CD14-positive monocyte (primary cell): ENCODE measurements at regions not wholly inside any gene's neighbourhood (a gene's known extent, or its start where the extent isn't known, plus 50 kb on each side); places are given as distances from the start of the nearest gene placed in this dataset.

Source experiments
- DNase-seq, 3 donors: peaks; one replicate each; pipeline ENCODE4 v3.0.0-alpha.2; 2011 to 2022
- H2AFZ ChIP-seq: 2 replicates; pipeline ENCODE4 v1.6.0; 2012; ENCODE audit warnings: mild to moderate bottlenecking, low read depth, low read length, inconsistent platforms; ENCODE audit not compliant: insufficient read depth, poor library complexity, severe bottlenecking
- H3K27ac ChIP-seq, 2 donors: 1 replicate in 1 of 2; 2 replicates in 1 of 2; pipeline ENCODE4 v1.5.1; 2012 to 2013; ENCODE audit warnings: low read length in 2 of 2, control low read depth in 1 of 2, inconsistent platforms in 1 of 2, low read depth in 1 of 2, mild to moderate bottlenecking in 1 of 2
- H3K27me3 ChIP-seq, 2 donors: one replicate each; pipeline versions ENCODE4 v1.6.0 to v1.6.1; 2011 to 2013; ENCODE audit warnings: low read length in 2 of 2; ENCODE audit not compliant: control insufficient read depth in 2 of 2, insufficient read depth in 2 of 2
- H3K36me3 ChIP-seq, 2 donors: replicated peaks in 1 of 2; 1 replicate in 1 of 2; 2 replicates in 1 of 2; pipeline versions ENCODE4 v1.5.1 to v1.6.1; 2012 to 2013; ENCODE audit warnings: low read length in 2 of 2, control low read depth in 1 of 2, inconsistent platforms in 1 of 2, mild to moderate bottlenecking in 1 of 2; ENCODE audit not compliant: insufficient read depth in 2 of 2, control insufficient read depth in 1 of 2
- H3K4me1 ChIP-seq, 2 donors: 1 replicate in 1 of 2; 2 replicates in 1 of 2; pipeline versions ENCODE4 v1.5.1 to v1.6.1; 2012 to 2013; ENCODE audit warnings: low read length in 2 of 2, control low read depth in 1 of 2, inconsistent platforms in 1 of 2, mild to moderate bottlenecking in 1 of 2, moderate library complexity in 1 of 2; ENCODE audit not compliant: insufficient read depth in 2 of 2, control insufficient read depth in 1 of 2
- H3K4me2 ChIP-seq: replicated peaks from 2 replicates; pipeline ENCODE3; 2012; ENCODE audit warnings: low read length, moderate library complexity, mild to moderate bottlenecking; ENCODE audit not compliant: poor library complexity, severe bottlenecking; ENCODE audit errors: extremely low read depth
- H3K4me3 ChIP-seq, 3 experiments: fragments of 200-600 bp in 1 of 3; sonication (generic) in 1 of 3; replicated peaks in 1 of 3; 1 replicate in 2 of 3; 2 replicates in 1 of 3; pipeline ENCODE4 v1.5.1; 2011 to 2013; ENCODE audit warnings: low read length in 3 of 3, mild to moderate bottlenecking in 3 of 3, control low read depth in 2 of 3, low read depth in 2 of 3, inconsistent platforms in 1 of 3, moderate library complexity in 1 of 3
- H3K79me2 ChIP-seq: 2 replicates; pipeline ENCODE4 v1.6.0; 2012; ENCODE audit warnings: mild to moderate bottlenecking, control low read depth, inconsistent platforms, low read length, moderate library complexity; ENCODE audit not compliant: insufficient read depth
- H3K9ac ChIP-seq: 2 replicates; pipeline ENCODE4 v1.6.0; 2017; ENCODE audit warnings: low read length, mild to moderate bottlenecking; ENCODE audit not compliant: insufficient read depth, poor library complexity, severe bottlenecking
- H3K9me3 ChIP-seq, 2 donors: replicated peaks in 1 of 2; 1 replicate in 1 of 2; 2 replicates in 1 of 2; pipeline versions ENCODE4 v1.5.1 to v1.6.1; 2012 to 2013; ENCODE audit warnings: low read length in 2 of 2, control low read depth in 1 of 2; ENCODE audit not compliant: control insufficient read depth in 1 of 2, insufficient read depth in 1 of 2
- H4K20me1 ChIP-seq: 2 replicates; pipeline ENCODE4 v1.6.0; 2012; ENCODE audit warnings: mild to moderate bottlenecking, low read length, control low read depth, moderate library complexity; ENCODE audit not compliant: insufficient read depth
- H3K27ac Mint-ChIP-seq, 7 donors: one replicate each; pipeline ENCODE4 v1.8.0; 2020; ENCODE audit warnings: mild to moderate bottlenecking in 7 of 7, mixed read lengths in 7 of 7, moderate library complexity in 6 of 7, inconsistent platforms in 2 of 7
- H3K27me3 Mint-ChIP-seq, 3 donors: one replicate each; pipeline ENCODE4 v1.8.0; 2021 to 2022; ENCODE audit warnings: low read depth in 3 of 3, mild to moderate bottlenecking in 3 of 3, mixed read lengths in 3 of 3, moderate library complexity in 3 of 3, inconsistent platforms in 1 of 3
- H3K36me3 Mint-ChIP-seq, 2 donors: one replicate each; pipeline ENCODE4 v1.8.0; 2020; ENCODE audit warnings: mixed read lengths in 2 of 2, inconsistent platforms in 1 of 2, mild to moderate bottlenecking in 1 of 2
- H3K4me1 Mint-ChIP-seq: one replicate; pipeline ENCODE4 v1.8.0; 2020; ENCODE audit warnings: mild to moderate bottlenecking, mixed read lengths
- H3K4me3 Mint-ChIP-seq, 2 donors: one replicate each; pipeline ENCODE4 v1.8.0; 2020; ENCODE audit warnings: mild to moderate bottlenecking in 2 of 2, mixed read lengths in 2 of 2, moderate library complexity in 1 of 2
- H3K9me3 Mint-ChIP-seq, 7 donors: one replicate each; pipeline ENCODE4 v1.8.0; 2020 to 2022; ENCODE audit warnings: mixed read lengths in 7 of 7, mild to moderate bottlenecking in 6 of 7, moderate library complexity in 6 of 7, inconsistent platforms in 2 of 7
- CTCF ChIP-seq: fragments of 200-600 bp; IDR thresholded peaks from one replicate; pipeline ENCODE4 v1.8.0; 2022; ENCODE audit warnings: antibody characterized with exemption, mild to moderate bottlenecking
- WGBS: methylation state at CpG from one replicate; pipeline ENCODE4 v1.1.5; 2013; ENCODE audit warnings: missing lambda C conversion rate; ENCODE audit not compliant: insufficient coverage; 5-methylcytosine and 5-hydroxymethylcytosine counted together
- intact Hi-C, 2 donors: fragments of 100-400 bp; cut with micrococcal nuclease; formaldehyde crosslinking; loops; one replicate each; pipeline versions ENCODE4 v1.15.0 to v1.15.1; 2023

GRCh38 chr16:73412416-73412815, 364.5 kb upstream of the ZFHX3 start:
- Mint-ChIP-seq H3K9me3 (peaks cover 0 to 3% (median 0%) of the 10 kb centered on the region in 7 donors), H3K27me3 (peaks cover 0 to 4% (median 2%) of the 10 kb centered on the region in 3 donors), H3K4me1 (no peaks in the 10 kb centered on the region), H3K4me3 (no peak overlapping the region), H3K36me3 (no peaks in the 10 kb centered on the region), H3K27ac (no peak overlapping the region)
- TF ChIP-seq CTCF = no peak
- no CpG with 5 or more reads among the region's 7 CpGs for WGBS
- Histone ChIP-seq H3K36me3 (no peaks in the 10 kb centered on the region), H3K4me1 (no peaks in the 10 kb centered on the region), H3K9me3 (no peaks in the 10 kb centered on the region), H3K27me3 (no peaks in the 10 kb centered on the region), H4K20me1 (no peaks in the 10 kb centered on the region), H2AFZ (no peak overlapping the region), H3K4me3 (no peak overlapping the region), H3K9ac (no peak overlapping the region), H3K27ac (no peak overlapping the region), H3K4me2 (no peak overlapping the region), H3K79me2 (no peaks in the 10 kb centered on the region)
- DNase-seq = no peak
- intact Hi-C loops = no loop called here

GRCh38 chr16:73408716-73409115, 360.8 kb upstream of the ZFHX3 start:
- Histone ChIP-seq H3K9ac (no peak overlapping the region), H4K20me1 (no peaks in the 10 kb centered on the region), H3K4me2 (no peak overlapping the region), H3K79me2 (no peaks in the 10 kb centered on the region), H3K27ac (no peak overlapping the region), H2AFZ (no peak overlapping the region), H3K9me3 (no peaks in the 10 kb centered on the region), H3K4me1 (no peaks in the 10 kb centered on the region), H3K36me3 (no peaks in the 10 kb centered on the region), H3K27me3 (no peaks in the 10 kb centered on the region), H3K4me3 (no peak overlapping the region)
- no peak for DNase-seq
- intact Hi-C loops = no loop called here
- H3K4me3 Mint-ChIP-seq = no peak overlapping the region
- H3K36me3 Mint-ChIP-seq = no peaks in the 10 kb centered on the region
- no peaks in the 10 kb centered on the region for H3K4me1 Mint-ChIP-seq
- H3K27ac Mint-ChIP-seq = no peak overlapping the region
- peaks cover 0 to 3% (median 0%) of the 10 kb centered on the region in 7 donors for H3K9me3 Mint-ChIP-seq
- WGBS = 95% methylated on average over 4 of the region's 6 CpGs
- TF ChIP-seq CTCF = no peak
- peaks cover 0 to 3% (median 2%) of the 10 kb centered on the region in 3 donors for H3K27me3 Mint-ChIP-seq
